Activated CD4-positive, alpha-beta T cell treated with anti-CD3 and anti-CD28 coated beads, Interleukin-2, amount 50 U/mL, for 16 hours (primary cell): ENCODE measurements at regions not wholly inside any gene's neighbourhood (a gene's known extent, or its start where the extent isn't known, plus 50 kb on each side); places are given as distances from the start of the nearest gene placed in this dataset.

ENCODE experiments used
- DNase-seq: peaks from one replicate; pipeline ENCODE4 v3.0.0-alpha.2; 2020

GRCh38 chr12:75585330-75585729 lies 73.9 kb upstream of the KRR1 start:
- DNase-seq: no peak

- DNase-seq: no peak
Measured at GRCh38 chr12:75583355-75583754, 71.9 kb upstream of the KRR1 start.

- no peak for DNase-seq
Measured at GRCh38 chr12:75581515-75581914, 70.1 kb upstream of the KRR1 start.

- no peak for DNase-seq
Measured at GRCh38 chr12:75579552-75579951, 68.1 kb upstream of the KRR1 start.

- no peak for DNase-seq
Measured at GRCh38 chr12:75578546-75578945, 67.1 kb upstream of the KRR1 start.

GRCh38 chr12:75577812-75578211 lies 66.4 kb upstream of the KRR1 start:
- no peak for DNase-seq

GRCh38 chr12:75571656-75572205 lies 60.3 kb upstream of the KRR1 start:
- no peak for DNase-seq

GRCh38 chr12:75571204-75571603 lies 59.8 kb upstream of the KRR1 start:
- no peak for DNase-seq

- no peak for DNase-seq
Measured at GRCh38 chr12:75568801-75569200, 57.4 kb upstream of the KRR1 start.

GRCh38 chr12:75568393-75568792 lies 57.0 kb upstream of the KRR1 start:
- no peak for DNase-seq

- DNase-seq: no peak
Measured at GRCh38 chr12:75565795-75566194, 54.4 kb upstream of the KRR1 start.

- DNase-seq: no peak
Measured at GRCh38 chr12:75564852-75565251, 53.4 kb upstream of the KRR1 start.

- no peak for DNase-seq
Measured at GRCh38 chr12:75564398-75564797, 53.0 kb upstream of the KRR1 start.

GRCh38 chr12:75563351-75563750 lies 51.9 kb upstream of the KRR1 start:
- no peak for DNase-seq

GRCh38 chr12:75561921-75562320 lies 50.5 kb upstream of the KRR1 start:
- DNase-seq: no peak
